ENCODE measurements at regions not wholly inside any gene's neighbourhood (a gene's known extent, or its start where the extent isn't known, plus 50 kb on each side); places are given as distances from the start of the nearest gene placed in this dataset.

DNA sequence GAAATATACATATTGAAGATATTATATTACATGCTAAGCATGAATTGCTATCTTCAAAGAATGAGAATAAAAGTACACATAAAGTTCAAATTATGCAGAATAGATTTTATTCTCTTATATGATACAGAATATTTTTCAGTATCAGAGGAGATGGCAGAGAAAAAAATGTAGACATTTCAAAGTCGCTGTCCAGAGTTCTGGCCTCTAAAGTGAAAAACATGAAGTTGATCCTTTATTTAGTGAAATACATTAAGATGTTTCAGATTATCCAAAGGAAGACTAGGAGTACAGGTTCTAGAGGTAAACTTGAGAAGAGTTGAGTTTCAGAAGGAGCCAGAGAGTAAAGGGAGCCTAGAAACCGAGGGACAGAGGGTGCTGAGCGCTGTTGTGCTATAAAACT is 303.6 kb downstream of the UTP18 start:
- no peak for DNase-seq

DNA sequence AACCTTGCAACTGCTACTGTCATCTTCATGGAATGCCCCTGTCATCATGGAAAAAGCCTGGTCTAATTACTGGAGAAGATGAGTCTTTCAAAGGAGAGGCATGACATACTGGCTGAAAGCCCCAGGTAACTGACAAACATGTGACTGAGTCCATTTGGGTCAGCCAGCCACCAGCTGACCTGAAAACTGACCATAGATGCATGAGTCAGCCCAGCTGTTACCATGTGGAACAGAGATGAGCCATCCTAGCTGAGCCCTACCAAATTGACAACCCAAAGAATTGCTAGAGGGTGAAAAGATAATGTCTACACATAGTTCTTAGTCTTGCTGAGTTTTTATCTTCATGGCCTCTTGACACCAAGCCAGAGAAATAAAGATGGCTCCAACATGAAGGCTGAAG is 311.8 kb downstream of the UTP18 start:
- DNase-seq: no peak
